Thoracic aorta (tissue), 2 donors: ENCODE measurements at regions not wholly inside any gene's neighbourhood (a gene's known extent, or its start where the extent isn't known, plus 50 kb on each side); places are given as distances from the start of the nearest gene placed in this dataset.

Source experiments
- ATAC-seq: fragments of 150-250 bp; one replicate; pipeline ENCODE4 v1.8.0; 2017; ENCODE audit warnings: low read depth; ENCODE audit not compliant: insufficient number of reproducible peaks, low FRiP score
- DNase-seq: peaks from one replicate; pipeline ENCODE4 v3.0.0-alpha.2; 2020; ENCODE audit warnings: low spot score
- H3K27ac ChIP-seq, 2 donors: fragments of 200-600 bp; sonication (generic); 1 replicate in 1 of 2; 2 replicates in 1 of 2; pipeline ENCODE4 v1.5.1; 2016; ENCODE audit warnings: mild to moderate bottlenecking in 2 of 2, moderate library complexity in 2 of 2
- H3K27me3 ChIP-seq: fragments of 200-600 bp; sonication (generic); replicated peaks from 2 replicates; pipeline ENCODE4 v1.6.0; 2016; ENCODE audit warnings: mild to moderate bottlenecking; ENCODE audit not compliant: insufficient read depth
- H3K36me3 ChIP-seq: fragments of 200-600 bp; sonication (generic); one replicate; pipeline ENCODE4 v1.5.1; 2016
- H3K4me1 ChIP-seq, 2 donors: fragments of 200-600 bp; sonication (generic); 1 replicate in 1 of 2; 2 replicates in 1 of 2; pipeline versions ENCODE4 v1.5.1 to v1.6.0; 2016; ENCODE audit warnings: low read depth in 2 of 2, mild to moderate bottlenecking in 1 of 2; ENCODE audit not compliant: control insufficient read depth in 1 of 2
- H3K4me3 ChIP-seq: fragments of 200-600 bp; sonication (generic); 2 replicates; pipeline ENCODE4 v1.5.1; 2016; ENCODE audit warnings: mild to moderate bottlenecking
- H3K9me3 ChIP-seq: fragments of 200-600 bp; sonication (generic); 2 replicates; pipeline ENCODE4 v1.5.1; 2016
- TF ChIP-seq, protein P1 (sequence below): fragments of 200-600 bp; sonication (generic); IDR thresholded peaks from one replicate; pipeline ENCODE4 v1.5.1; 2019; ENCODE audit warnings: antibody characterized with exemption

DNA sequence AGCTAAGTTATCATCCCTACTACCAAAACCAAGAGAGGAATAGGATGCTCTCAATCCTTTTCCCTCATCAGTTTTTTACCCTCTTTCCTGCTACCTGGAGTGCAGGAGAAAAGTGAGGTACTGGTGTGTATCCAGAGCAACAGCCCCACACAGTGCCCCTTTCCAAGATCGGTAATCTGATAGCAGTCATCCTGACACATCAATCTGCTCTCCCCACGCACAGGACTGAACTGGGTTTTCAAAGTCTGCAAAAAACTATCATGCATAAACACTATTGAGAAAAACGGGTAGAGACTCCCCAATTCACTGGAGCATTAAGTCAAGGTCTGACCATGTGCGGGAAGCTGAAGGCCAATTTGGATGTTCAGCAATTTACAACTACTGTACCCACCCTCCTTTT, 284.8 kb downstream of the RBM26 start:
- no peaks in the 10 kb centered on the region for H3K4me1 ChIP-seq
- no peaks in the 10 kb centered on the region for H3K36me3 ChIP-seq
- no peak overlapping the region for H3K27ac ChIP-seq
- H3K9me3 ChIP-seq, result no peaks in the 10 kb centered on the region
- no peak for ATAC-seq
- no peaks in the 10 kb centered on the region for H3K27me3 ChIP-seq
- no peak overlapping the region for H3K4me3 ChIP-seq
- DNase-seq, result no peak
- TF ChIP-seq, protein P1, sequence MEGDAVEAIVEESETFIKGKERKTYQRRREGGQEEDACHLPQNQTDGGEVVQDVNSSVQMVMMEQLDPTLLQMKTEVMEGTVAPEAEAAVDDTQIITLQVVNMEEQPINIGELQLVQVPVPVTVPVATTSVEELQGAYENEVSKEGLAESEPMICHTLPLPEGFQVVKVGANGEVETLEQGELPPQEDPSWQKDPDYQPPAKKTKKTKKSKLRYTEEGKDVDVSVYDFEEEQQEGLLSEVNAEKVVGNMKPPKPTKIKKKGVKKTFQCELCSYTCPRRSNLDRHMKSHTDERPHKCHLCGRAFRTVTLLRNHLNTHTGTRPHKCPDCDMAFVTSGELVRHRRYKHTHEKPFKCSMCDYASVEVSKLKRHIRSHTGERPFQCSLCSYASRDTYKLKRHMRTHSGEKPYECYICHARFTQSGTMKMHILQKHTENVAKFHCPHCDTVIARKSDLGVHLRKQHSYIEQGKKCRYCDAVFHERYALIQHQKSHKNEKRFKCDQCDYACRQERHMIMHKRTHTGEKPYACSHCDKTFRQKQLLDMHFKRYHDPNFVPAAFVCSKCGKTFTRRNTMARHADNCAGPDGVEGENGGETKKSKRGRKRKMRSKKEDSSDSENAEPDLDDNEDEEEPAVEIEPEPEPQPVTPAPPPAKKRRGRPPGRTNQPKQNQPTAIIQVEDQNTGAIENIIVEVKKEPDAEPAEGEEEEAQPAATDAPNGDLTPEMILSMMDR, result no peak

DNA sequence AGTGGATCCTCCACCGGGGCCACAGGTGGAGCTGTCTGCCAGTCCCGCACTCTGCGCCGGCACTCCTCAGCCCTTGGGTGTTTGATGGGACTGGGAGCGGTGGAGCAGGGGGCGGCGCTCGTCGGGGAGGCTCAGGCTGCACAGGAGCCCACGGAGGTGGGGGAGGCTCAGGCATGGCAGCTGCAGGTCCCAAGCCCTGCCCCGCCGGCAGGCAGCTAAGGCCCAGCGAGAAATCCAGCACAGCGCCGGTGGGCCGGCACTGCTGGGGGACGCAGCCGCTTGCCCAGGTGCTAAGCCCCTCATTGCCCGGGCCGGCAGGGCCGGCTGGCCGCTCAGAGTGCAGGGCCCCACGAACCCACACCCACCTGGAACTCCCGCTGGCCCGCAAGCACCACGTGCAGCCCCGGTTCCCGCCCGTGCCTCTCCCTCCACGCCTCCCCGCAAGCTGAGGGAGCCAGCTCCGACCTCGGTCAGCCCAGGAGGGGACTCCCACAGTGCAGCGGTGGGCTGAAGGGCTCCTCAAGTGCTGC, 286.4 kb downstream of the RBM26 start:
- H3K9me3 ChIP-seq, result no peaks in the 10 kb centered on the region
- H3K4me3 ChIP-seq, result no peak overlapping the region
- H3K27ac ChIP-seq, result no peak overlapping the region
- H3K27me3 ChIP-seq, result no peaks in the 10 kb centered on the region
- H3K4me1 ChIP-seq, result no peaks in the 10 kb centered on the region
- ATAC-seq, result no peak
- DNase-seq, result no peak
- H3K36me3 ChIP-seq, result no peaks in the 10 kb centered on the region
- TF ChIP-seq, protein P1, result no peak

DNA sequence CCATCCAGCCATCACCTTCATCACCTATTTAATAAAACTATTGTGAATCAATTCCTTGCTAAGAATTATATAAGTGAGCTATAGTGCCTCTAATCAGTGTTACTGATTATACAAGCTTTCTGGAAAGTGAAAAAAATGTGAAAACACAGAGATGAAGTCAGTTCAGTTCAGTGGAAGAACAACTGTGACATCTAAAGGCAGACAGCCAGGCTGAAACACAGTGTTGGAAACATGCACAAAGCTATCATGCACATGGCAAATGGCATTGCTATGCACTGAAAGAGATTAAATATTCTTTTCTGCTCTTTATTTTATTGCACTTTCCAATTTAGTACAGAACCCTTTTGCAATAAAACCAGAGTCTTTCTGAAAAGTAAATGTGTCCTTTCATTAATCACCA, 294.0 kb downstream of the RBM26 start:
- no peak for ATAC-seq
- TF ChIP-seq, protein P1, result no peak
- Histone ChIP-seq H3K9me3 (no peaks in the 10 kb centered on the region), H3K4me1 (no peaks in the 10 kb centered on the region), H3K4me3 (no peak overlapping the region), H3K27ac (no peak overlapping the region), H3K27me3 (no peaks in the 10 kb centered on the region), H3K36me3 (no peaks in the 10 kb centered on the region)
- DNase-seq, result no peak

DNA sequence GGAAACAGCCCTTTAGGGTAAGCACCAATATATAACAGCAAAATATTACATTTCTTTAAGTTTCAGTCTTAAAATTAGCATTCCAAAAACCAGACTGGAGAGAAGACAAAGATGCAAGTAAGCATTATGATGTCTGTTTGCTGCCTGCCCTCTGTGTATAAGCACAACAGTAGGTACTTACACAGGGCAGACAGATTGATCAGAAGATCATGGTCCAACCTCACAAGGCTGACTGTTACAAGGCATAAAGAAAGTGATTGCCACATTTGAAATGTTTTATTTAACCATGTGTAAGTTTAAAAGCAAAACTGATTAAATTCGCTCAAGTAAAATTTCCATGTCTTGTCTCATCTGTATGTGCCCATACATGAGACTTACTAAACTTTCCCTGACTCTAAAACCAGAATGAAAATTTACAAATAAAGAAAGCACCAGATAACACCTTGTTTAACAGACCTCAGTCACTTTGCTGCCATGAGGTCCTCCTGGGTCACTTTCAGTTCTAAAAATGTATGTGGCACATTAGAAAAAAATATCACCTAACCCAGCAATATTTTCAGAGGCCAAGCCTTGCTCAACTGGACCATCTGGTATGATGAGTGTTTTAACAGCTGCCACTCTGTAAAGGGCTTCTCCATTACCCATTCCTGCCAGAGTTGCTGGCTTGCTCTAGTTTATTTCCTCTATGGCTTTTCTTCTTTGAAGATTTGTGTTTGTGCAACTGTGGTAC, 297.0 kb downstream of the RBM26 start:
- Histone ChIP-seq H3K27me3 (no peaks in the 10 kb centered on the region), H3K4me3 (no peak overlapping the region), H3K36me3 (no peaks in the 10 kb centered on the region), H3K27ac (no peak overlapping the region), H3K4me1 (no peaks in the 10 kb centered on the region), H3K9me3 (no peaks in the 10 kb centered on the region)
- TF ChIP-seq, protein P1, result no peak
- DNase-seq, result no peak
- no peak for ATAC-seq

DNA sequence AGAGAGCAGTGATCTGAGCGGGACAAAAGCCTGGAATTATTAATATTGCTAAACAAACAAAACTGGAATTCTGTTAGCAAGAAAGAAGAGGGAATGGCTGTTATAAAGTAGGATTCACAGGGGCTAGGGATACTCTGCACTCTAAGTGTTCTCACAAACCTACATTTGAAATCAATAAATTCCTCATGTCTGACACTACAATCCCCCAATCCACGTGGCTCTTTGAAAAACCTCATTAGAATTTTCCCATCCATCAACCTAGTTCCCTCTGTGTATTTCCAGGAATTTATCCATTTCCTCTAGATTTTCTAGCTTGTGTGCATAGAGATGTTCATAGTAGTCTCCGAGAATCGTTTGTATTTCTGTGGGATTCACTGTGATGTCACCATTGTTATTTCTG, 307.5 kb downstream of the RBM26 start:
- TF ChIP-seq, protein P1, result no peak
- no peak for ATAC-seq

More for the DNA sequence above, 307.5 kb downstream of the RBM26 start:
- H3K4me1 ChIP-seq, result no peaks in the 10 kb centered on the region
- DNase-seq, result no peak
- H3K27ac ChIP-seq, result no peak overlapping the region
- H3K9me3 ChIP-seq, result no peaks in the 10 kb centered on the region
- no peaks in the 10 kb centered on the region for H3K36me3 ChIP-seq
- H3K4me3 ChIP-seq, result no peak overlapping the region
- H3K27me3 ChIP-seq, result no peaks in the 10 kb centered on the region
